Stimulated activated CD4-positive, alpha-beta T cell treated with anti-CD3 and anti-CD28 coated beads, Interleukin-4, amount 100 ng/mL, for 4 hours (primary cell): ENCODE measurements at regions not wholly inside any gene's neighbourhood (a gene's known extent, or its start where the extent isn't known, plus 50 kb on each side); places are given as distances from the start of the nearest gene placed in this dataset.
"Not testable (repeated sequence)": the region's sequence is repeated elsewhere in the genome, so short reads cannot be mapped to it uniquely, and the experiment has no call there.

ENCODE experiments used
- DNase-seq, 2 experiments: peaks; one replicate each; pipeline ENCODE4 v3.0.0-alpha.2; 2020

GRCh38 chr5:34096033-34096432, 53.0 kb upstream of the C1QTNF3 start:
- DNase-seq, result not testable (repeated sequence)

GRCh38 chr5:34099891-34100290, 56.9 kb upstream of the C1QTNF3 start:
- not testable (repeated sequence) for DNase-seq

GRCh38 chr5:34101567-34101966, 58.6 kb upstream of the C1QTNF3 start:
- not testable (repeated sequence) for DNase-seq

- not testable (repeated sequence) for DNase-seq
Measured at GRCh38 chr5:34108897-34109296, 65.9 kb upstream of the C1QTNF3 start.

GRCh38 chr5:34124280-34124679, 81.3 kb upstream of the C1QTNF3 start:
- DNase-seq, result not testable (repeated sequence)

GRCh38 chr5:34125354-34125753, 82.3 kb upstream of the C1QTNF3 start:
- not testable (repeated sequence) for DNase-seq

- DNase-seq, result not testable (repeated sequence)
Measured at GRCh38 chr5:34126741-34127140, 83.7 kb upstream of the C1QTNF3 start.

GRCh38 chr5:34127818-34128217, 84.8 kb upstream of the C1QTNF3 start:
- not testable (repeated sequence) for DNase-seq

GRCh38 chr5:34128890-34129289, 85.9 kb upstream of the C1QTNF3 start:
- DNase-seq, result not testable (repeated sequence)

GRCh38 chr5:34154988-34155387, 112.0 kb upstream of the C1QTNF3 start:
- not testable (repeated sequence) for DNase-seq

- DNase-seq, result not testable (repeated sequence)
Measured at GRCh38 chr5:34156703-34157414, 113.8 kb upstream of the C1QTNF3 start.

GRCh38 chr5:34160904-34161303, 117.9 kb upstream of the C1QTNF3 start:
- not testable (repeated sequence) for DNase-seq

GRCh38 chr5:34171398-34171797, 128.4 kb upstream of the C1QTNF3 start:
- DNase-seq, result not testable (repeated sequence)

GRCh38 chr5:34179453-34180190, 136.6 kb upstream of the C1QTNF3 start:
- peak in 1 of 2 experiments; percentile 1 for DNase-seq

GRCh38 chr5:34180225-34180624, 137.2 kb upstream of the C1QTNF3 start:
- DNase-seq, result not testable (repeated sequence)

- not testable (repeated sequence) for DNase-seq
Measured at GRCh38 chr5:34180940-34181614, 138.1 kb upstream of the C1QTNF3 start.

GRCh38 chr5:34185005-34185404, 142.0 kb upstream of the C1QTNF3 start:
- not testable (repeated sequence) for DNase-seq

- DNase-seq, result not testable (repeated sequence)
Measured at GRCh38 chr5:34185572-34185971, 142.6 kb upstream of the C1QTNF3 start.

GRCh38 chr5:34186108-34186507, 143.1 kb upstream of the C1QTNF3 start:
- DNase-seq, result not testable (repeated sequence)

GRCh38 chr5:34186865-34187264, 143.9 kb upstream of the C1QTNF3 start:
- DNase-seq, result peak in 1 of 2 experiments; percentile 10

- DNase-seq, result not testable (repeated sequence)
Measured at GRCh38 chr5:34187441-34187840, 144.4 kb upstream of the C1QTNF3 start.

- peak; percentile 41 to 52 for DNase-seq
Measured at GRCh38 chr5:34188001-34188822, 145.2 kb upstream of the C1QTNF3 start.
